Gastroesophageal sphincter (tissue), 3 donors: ENCODE measurements at regions not wholly inside any gene's neighbourhood (a gene's known extent, or its start where the extent isn't known, plus 50 kb on each side); places are given as distances from the start of the nearest gene placed in this dataset.

Experiments used
- POLR2AphosphoS5 ChIP-seq: sonication (generic); formaldehyde crosslinking; IDR thresholded peaks from one replicate; pipeline ENCODE4 v1.6.1; 2017; ENCODE audit warnings: antibody characterized with exemption
- TF ChIP-seq, protein P1 (sequence below), 4 experiments: fragments of 200-600 bp in 2 of 4; fragments of 450-650 bp in 2 of 4; sonication (generic) in 1 of 4; IDR thresholded peaks; one replicate each; pipeline ENCODE4 v1.5.1; 2017 to 2019; ENCODE audit warnings: antibody characterized with exemption in 4 of 4, mild to moderate bottlenecking in 2 of 4, moderate library complexity in 2 of 4

DNA sequence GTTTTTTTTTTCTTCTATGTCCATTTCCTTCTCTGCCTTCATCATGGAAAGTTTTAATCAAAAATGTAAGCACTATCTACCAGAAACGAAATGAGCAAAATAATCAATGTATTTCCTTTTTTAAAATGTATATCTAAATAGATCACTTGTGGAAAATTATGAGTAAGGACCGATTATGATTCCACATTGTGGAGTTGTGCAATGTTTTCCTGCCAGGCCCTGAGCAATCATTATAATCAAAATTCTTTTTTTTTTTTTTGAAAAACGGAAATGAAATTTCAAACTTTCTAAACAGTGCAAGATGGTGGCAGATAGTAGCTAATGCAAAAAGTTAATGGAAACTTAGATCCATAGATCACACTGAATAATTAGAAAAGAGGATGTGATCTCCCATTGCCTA, 1074.6 kb upstream of the TMEM132C start:
- TF ChIP-seq, protein P1, sequence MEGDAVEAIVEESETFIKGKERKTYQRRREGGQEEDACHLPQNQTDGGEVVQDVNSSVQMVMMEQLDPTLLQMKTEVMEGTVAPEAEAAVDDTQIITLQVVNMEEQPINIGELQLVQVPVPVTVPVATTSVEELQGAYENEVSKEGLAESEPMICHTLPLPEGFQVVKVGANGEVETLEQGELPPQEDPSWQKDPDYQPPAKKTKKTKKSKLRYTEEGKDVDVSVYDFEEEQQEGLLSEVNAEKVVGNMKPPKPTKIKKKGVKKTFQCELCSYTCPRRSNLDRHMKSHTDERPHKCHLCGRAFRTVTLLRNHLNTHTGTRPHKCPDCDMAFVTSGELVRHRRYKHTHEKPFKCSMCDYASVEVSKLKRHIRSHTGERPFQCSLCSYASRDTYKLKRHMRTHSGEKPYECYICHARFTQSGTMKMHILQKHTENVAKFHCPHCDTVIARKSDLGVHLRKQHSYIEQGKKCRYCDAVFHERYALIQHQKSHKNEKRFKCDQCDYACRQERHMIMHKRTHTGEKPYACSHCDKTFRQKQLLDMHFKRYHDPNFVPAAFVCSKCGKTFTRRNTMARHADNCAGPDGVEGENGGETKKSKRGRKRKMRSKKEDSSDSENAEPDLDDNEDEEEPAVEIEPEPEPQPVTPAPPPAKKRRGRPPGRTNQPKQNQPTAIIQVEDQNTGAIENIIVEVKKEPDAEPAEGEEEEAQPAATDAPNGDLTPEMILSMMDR (IDR thresholded peaks at IDR 0.05) = no peak
- TF ChIP-seq POLR2AphosphoS5 = no peak
